Tibial artery (tissue), 4 donors: ENCODE measurements at regions not wholly inside any gene's neighbourhood (a gene's known extent, or its start where the extent isn't known, plus 50 kb on each side); places are given as distances from the start of the nearest gene placed in this dataset.

Experiments used
- DNase-seq, 2 donors: peaks; one replicate each; pipeline ENCODE4 v3.0.0-alpha.2; 2019
- H3K27ac ChIP-seq, 2 donors: fragments of 200-600 bp; sonication (generic) in 1 of 2; 1 replicate in 1 of 2; 2 replicates in 1 of 2; pipeline ENCODE4 v1.5.1; 2018 to 2019; ENCODE audit warnings: mild to moderate bottlenecking in 1 of 2
- H3K27me3 ChIP-seq, 2 donors: fragments of 200-600 bp; sonication (generic) in 1 of 2; one replicate each; pipeline versions ENCODE4 v1.5.1 to v1.6.0; 2016 to 2019
- H3K36me3 ChIP-seq, 3 donors: fragments of 200-600 bp; sonication (generic) in 2 of 3; one replicate each; pipeline ENCODE4 v1.5.1; 2016 to 2019; ENCODE audit warnings: mild to moderate bottlenecking in 2 of 3
- H3K4me1 ChIP-seq, 4 donors: fragments of 200-600 bp; sonication (generic) in 2 of 4; 1 replicate in 3 of 4; 2 replicates in 1 of 4; pipeline ENCODE4 v1.5.1; 2016 to 2019
- H3K4me3 ChIP-seq, 2 donors: fragments of 200-600 bp; sonication (generic) in 1 of 2; 1 replicate in 1 of 2; 2 replicates in 1 of 2; pipeline ENCODE4 v1.5.1; 2018 to 2019; ENCODE audit warnings: mild to moderate bottlenecking in 2 of 2
- H3K9me3 ChIP-seq, 3 donors: fragments of 200-600 bp; sonication (generic) in 1 of 3; one replicate each; pipeline ENCODE4 v1.5.1; 2016 to 2019
- CTCF ChIP-seq, 2 experiments: fragments of 200-600 bp in 1 of 2; fragments of 450-650 bp in 1 of 2; IDR thresholded peaks; one replicate each; pipeline ENCODE4 v1.5.1; 2017 to 2019; ENCODE audit warnings: antibody characterized with exemption in 2 of 2, mild to moderate bottlenecking in 1 of 2, moderate library complexity in 1 of 2
- intact Hi-C: fragments of 100-400 bp; cut with DNase I; formaldehyde crosslinking; loops from one replicate; pipeline ENCODE4 v1.15.0; 2023; ENCODE audit warnings: low total_unique reads

GRCh38 chr16:85544668-85545067, 68.5 kb upstream of the GSE1 start:
- Histone ChIP-seq H3K27ac (no peak overlapping the region), H3K27me3 (no peaks in the 10 kb centered on the region), H3K4me1 (no peaks in the 10 kb centered on the region), H3K36me3 (no peaks in the 10 kb centered on the region), H3K9me3 (peaks cover 0 to 5% (median 2%) of the 10 kb centered on the region in 3 donors), H3K4me3 (no peak overlapping the region)
- TF ChIP-seq CTCF (IDR thresholded peaks at IDR 0.05), result no peak
- DNase-seq, result no peak
- intact Hi-C loops, result no loop called here

GRCh38 chr16:85545227-85545818, 67.8 kb upstream of the GSE1 start:
- no peak for TF ChIP-seq CTCF (IDR thresholded peaks at IDR 0.05)
- intact Hi-C loops, result no loop called here
- no peak for DNase-seq
- Histone ChIP-seq H3K9me3 (no peaks in the 10 kb centered on the region), H3K27me3 (no peaks in the 10 kb centered on the region), H3K27ac (no peak overlapping the region), H3K4me1 (peaks cover 0 to 3% (median 2%) of the 10 kb centered on the region in 4 donors), H3K4me3 (no peak overlapping the region), H3K36me3 (no peaks in the 10 kb centered on the region)

GRCh38 chr16:85546585-85547447, 66.3 kb upstream of the GSE1 start:
- no peak overlapping the region for H3K4me3 ChIP-seq
- DNase-seq, result no peak
- H3K27me3 ChIP-seq, result no peaks in the 10 kb centered on the region
- intact Hi-C loops, result no loop called here
- no peaks in the 10 kb centered on the region for H3K9me3 ChIP-seq
- no peak for TF ChIP-seq CTCF (IDR thresholded peaks at IDR 0.05)
- no peaks in the 10 kb centered on the region for H3K36me3 ChIP-seq
- peaks cover 0 to 17% (median 11%) of the 10 kb centered on the region in 4 donors for H3K4me1 ChIP-seq
- H3K27ac ChIP-seq, result no peak overlapping the region

- Histone ChIP-seq H3K9me3 (no peaks in the 10 kb centered on the region), H3K27me3 (no peaks in the 10 kb centered on the region), H3K4me3 (no peak overlapping the region), H3K36me3 (no peaks in the 10 kb centered on the region), H3K27ac (no peak overlapping the region), H3K4me1 (peaks cover 0 to 28% (median 15%) of the 10 kb centered on the region in 4 donors)
- intact Hi-C loops, result no loop called here
- no peak for TF ChIP-seq CTCF (IDR thresholded peaks at IDR 0.05)
- DNase-seq, result no peak
These were observed 64.7 kb upstream of the GSE1 start for GRCh38 chr16:85548375-85548774.

- Histone ChIP-seq H3K9me3 (no peaks in the 10 kb centered on the region), H3K4me1 (peaks cover 0 to 36% (median 16%) of the 10 kb centered on the region in 4 donors), H3K36me3 (no peaks in the 10 kb centered on the region), H3K27me3 (no peaks in the 10 kb centered on the region), H3K27ac (no peak overlapping the region), H3K4me3 (no peak overlapping the region)
- TF ChIP-seq CTCF (IDR thresholded peaks at IDR 0.05), result no peak
- no peak for DNase-seq
- intact Hi-C loops, result loop anchor here (5.0 to 10.0 kb wide), 3 partner anchors 33 to 1835 kb away; partner anchors contain the start of gene FBXO31
These were observed 63.2 kb upstream of the GSE1 start for GRCh38 chr16:85549766-85550421.
